GM12878 (cell line): ENCODE measurements at regions not wholly inside any gene's neighbourhood (a gene's known extent, or its start where the extent isn't known, plus 50 kb on each side); places are given as distances from the start of the nearest gene placed in this dataset.

Experiments used
- ATAC-seq: fragments of 200-7000 bp; cut with Tn5 transposase; 3 replicates; pipeline ENCODE4 v1.9.1; 2020; ENCODE audit warnings: mild to moderate bottlenecking, moderate library complexity
- BruUV-seq: library from RNA; stranded (reverse); fragments of 400-500 nt; replicated peaks from 2 replicates; lab custom pipeline; 2021; lab: Mats Ljungman, UMichigan
- CTCF ChIA-PET: fragments of 300-600 bp; sonication (Branson Sonifier 250); formaldehyde crosslinking; extraction: SDS; loops from one replicate; lab custom pipeline; 2021; ENCODE audit warnings: inconsistent platforms; lab: Yijun Ruan, JAX
- POLR2A ChIA-PET: fragments of 350-600 bp; formaldehyde crosslinking; extraction: SDS; loops from one replicate; lab custom pipeline; 2021; ENCODE audit warnings: inconsistent platforms; lab: Charles Lee
- RAD21 ChIA-PET: fragments of 300-600 bp; sonication (Branson Sonifier 250); formaldehyde crosslinking; loops from one replicate; lab custom pipeline; 2023; ENCODE audit warnings: antibody characterized with exemption; ENCODE audit not compliant: unreplicated experiment; lab: Charles Lee
- SMC1A ChIA-PET: fragments of 300-600 bp; sonication (Branson Sonifier 250); formaldehyde crosslinking; loops from one replicate; lab custom pipeline; 2023; ENCODE audit not compliant: unreplicated experiment, uncharacterized antibody; lab: Charles Lee
- DNase-seq: peaks from one replicate; pipeline ENCODE4 v3.0.0-alpha.2; 2011; ENCODE audit warnings: low read depth, low spot score
- FAIRE-seq: peaks from 3 replicates; lab custom pipeline; 2011; peaks lifted over from hg19 to GRCh38; lab: Jason Lieb, UNC
- H2AFZ ChIP-seq: 2 replicates; pipeline ENCODE4 v1.6.0; 2011; ENCODE audit warnings: low read depth, low read length, control low read depth; ENCODE audit not compliant: control insufficient read depth
- H3K27ac ChIP-seq: 2 replicates; pipeline ENCODE4 v1.5.1; 2011; ENCODE audit warnings: control low read depth; ENCODE audit not compliant: control insufficient read depth, insufficient read depth
- H3K27me3 ChIP-seq, 2 experiments: replicated peaks in 1 of 2; 2 replicates each; pipeline versions ENCODE4 v1.6.0 to v1.6.1; 2011; ENCODE audit warnings: low read length in 1 of 2; ENCODE audit not compliant: control insufficient read depth in 2 of 2, insufficient read depth in 2 of 2
- H3K36me3 ChIP-seq, 2 experiments: 2 replicates each; pipeline ENCODE4 v1.5.1; 2011; ENCODE audit warnings: low read length in 1 of 2; ENCODE audit not compliant: control insufficient read depth in 2 of 2, insufficient read depth in 2 of 2
- H3K4me1 ChIP-seq: 2 replicates; pipeline ENCODE4 v1.6.1; 2011; ENCODE audit warnings: mild to moderate bottlenecking, low read length, moderate library complexity, mixed read lengths; ENCODE audit not compliant: control insufficient read depth, insufficient read depth
- H3K4me2 ChIP-seq: 2 replicates; pipeline ENCODE4 v1.6.0; 2011; ENCODE audit warnings: control low read depth; ENCODE audit not compliant: control insufficient read depth, insufficient read depth
- H3K4me3 ChIP-seq: fragments of 200-600 bp; sonication (generic); 2 replicates; pipeline ENCODE4 v1.5.1; 2016
- H3K79me2 ChIP-seq: 2 replicates; pipeline ENCODE4 v1.6.0; 2011; ENCODE audit warnings: low read length; ENCODE audit not compliant: control insufficient read depth, insufficient read depth
- H3K9ac ChIP-seq: 2 replicates; pipeline ENCODE4 v1.8.0; 2011; ENCODE audit warnings: low read length, control low read depth, mixed read lengths; ENCODE audit not compliant: control insufficient read depth, insufficient read depth
- H3K9me3 ChIP-seq: replicated peaks from 3 replicates; pipeline ENCODE4 v1.5.1; 2011; ENCODE audit warnings: mild to moderate bottlenecking, low read length; ENCODE audit not compliant: control insufficient read depth, insufficient read depth
- H4K20me1 ChIP-seq: 2 replicates; pipeline ENCODE4 v1.6.0; 2011; ENCODE audit not compliant: control insufficient read depth, insufficient read depth
- BMI1 ChIP-seq: fragments of 450-650 bp; IDR thresholded peaks from 2 replicates; pipeline ENCODE4 v1.6.1; 2016; ENCODE audit warnings: mild to moderate bottlenecking, moderate library complexity, borderline replicate concordance
- CEBPZ ChIP-seq: fragments of 150-350 bp; IDR thresholded peaks from 2 replicates; pipeline ENCODE4 v1.6.1; 2016; ENCODE audit warnings: low read depth, low read length
- CREB1 ChIP-seq: IDR thresholded peaks from 2 replicates; pipeline ENCODE4 v1.6.1; 2012; ENCODE audit warnings: low read depth, mild to moderate bottlenecking, inconsistent platforms
- MTA2 ChIP-seq: fragments of 450-650 bp; IDR thresholded peaks from 2 replicates; pipeline ENCODE4 v1.6.1; 2016; ENCODE audit warnings: low read depth, mild to moderate bottlenecking, moderate library complexity
- SIN3A ChIP-seq: IDR thresholded peaks from 2 replicates; pipeline ENCODE4 v1.6.1; 2012; ENCODE audit warnings: low read depth, low read length, improper control_type of control experiment
- SMARCA5 ChIP-seq: fragments of 450-650 bp; IDR thresholded peaks from 2 replicates; pipeline ENCODE4 v1.6.1; 2017; ENCODE audit warnings: mild to moderate bottlenecking
- USF1 ChIP-seq: IDR thresholded peaks from 2 replicates; pipeline ENCODE4 v1.6.1; 2011; ENCODE audit warnings: borderline replicate concordance, low read depth, mild to moderate bottlenecking, moderate library complexity, mixed read lengths, low read length; ENCODE audit not compliant: insufficient read depth; ENCODE audit errors: extremely low read length
- ZBED1 ChIP-seq: IDR thresholded peaks from 2 replicates; pipeline ENCODE4 v1.6.1; 2016; ENCODE audit warnings: borderline replicate concordance
- ZNF274 ChIP-seq: IDR thresholded peaks from one replicate; pipeline ENCODE4 v1.8.0; 2011; ENCODE audit not compliant: insufficient read length, insufficient read depth
- WGBS: methylation state at CpG from one replicate; pipeline ENCODE4 v1.1.6; 2016; ENCODE audit warnings: low lambda C conversion rate; ENCODE audit not compliant: insufficient replicate concordance, insufficient coverage; ENCODE audit errors: missing lambda C conversion rate; 5-methylcytosine and 5-hydroxymethylcytosine counted together
- in situ Hi-C: fragments of 300-500 bp; cut with MboI; formaldehyde crosslinking; loops from 9 replicates; pipeline ENCODE4 v1.14.3; 2018; ENCODE audit warnings: mixed read lengths
- intact Hi-C: fragments of 100-400 bp; cut with micrococcal nuclease; formaldehyde crosslinking; loops from one replicate; pipeline ENCODE4 v1.14.2; 2022; ENCODE audit not compliant: unreplicated experiment

GRCh38 chr22:49297286-49297870, 530.3 kb downstream of the BRD1 start:
- SMC1A ChIA-PET = no interaction called here
- Histone ChIP-seq H3K9me3 (no peaks in the 10 kb centered on the region; the same call in 2 of the 3 replicates), H3K36me3 (no peaks in the 10 kb centered on the region), H4K20me1 (no peaks in the 10 kb centered on the region), H3K4me2 (no peak overlapping the region), H3K27ac (no peak overlapping the region), H3K9ac (no peak overlapping the region), H3K79me2 (no peaks in the 10 kb centered on the region), H3K4me1 (no peaks in the 10 kb centered on the region), H2AFZ (no peak overlapping the region), H3K4me3 (no peak overlapping the region), H3K27me3 (no peaks in the 10 kb centered on the region)
- TF ChIP-seq ZNF274 (no peak), ZBED1 (no peak), USF1 (no peak), CEBPZ (no peak), CREB1 (no peak), MTA2 (no peak), SMARCA5 (no peak), SIN3A (no peak), BMI1 (no peak)
- RAD21 ChIA-PET = no interaction called here
- ATAC-seq (no peak), FAIRE-seq (no peak), DNase-seq (no peak)
- BruUV-seq = no TSS peak
- in situ Hi-C loops (no loop called here), intact Hi-C loops (no loop called here)
- POLR2A ChIA-PET = no interaction called here
- WGBS = 49% methylated on average over 27 of the region's 27 CpGs
- CTCF ChIA-PET = no interaction called here
